Uterus (tissue), 2 donors: ENCODE measurements at regions not wholly inside any gene's neighbourhood (a gene's known extent, or its start where the extent isn't known, plus 50 kb on each side); places are given as distances from the start of the nearest gene placed in this dataset.

Experiments used
- POLR2A ChIP-seq, 2 donors: fragments of 450-650 bp; IDR thresholded peaks; one replicate each; pipeline ENCODE4 v1.6.1; 2016; ENCODE audit warnings: antibody characterized with exemption in 2 of 2, mild to moderate bottlenecking in 1 of 2, moderate library complexity in 1 of 2
- TF ChIP-seq, protein P1 (sequence below), 4 experiments: fragments of 200-600 bp in 2 of 4; fragments of 450-650 bp in 2 of 4; sonication (generic) in 2 of 4; IDR thresholded peaks; one replicate each; pipeline ENCODE4 v1.5.1; 2016 to 2019; ENCODE audit warnings: antibody characterized with exemption in 4 of 4, mild to moderate bottlenecking in 2 of 4, moderate library complexity in 1 of 4

DNA sequence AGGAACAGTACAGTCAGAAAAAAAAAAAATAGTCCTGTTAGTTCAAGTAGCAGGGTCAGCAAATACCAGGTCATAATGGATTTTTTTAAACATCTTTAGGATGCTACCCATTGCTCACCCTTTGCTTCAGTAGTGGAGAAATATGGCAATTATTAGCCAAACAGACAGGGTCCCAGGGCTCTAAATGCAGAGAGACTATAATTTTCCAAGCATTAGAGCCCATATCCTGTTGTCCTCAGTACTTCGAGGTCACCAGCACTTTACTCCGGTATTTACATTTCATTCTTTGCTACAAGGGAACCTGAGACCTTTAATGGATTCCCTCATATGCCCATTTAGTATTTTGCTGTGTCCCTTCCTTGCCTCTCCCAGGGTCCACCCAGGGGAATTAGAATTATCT is 1562.9 kb upstream of the TENM3 start:
- TF ChIP-seq, protein P1, sequence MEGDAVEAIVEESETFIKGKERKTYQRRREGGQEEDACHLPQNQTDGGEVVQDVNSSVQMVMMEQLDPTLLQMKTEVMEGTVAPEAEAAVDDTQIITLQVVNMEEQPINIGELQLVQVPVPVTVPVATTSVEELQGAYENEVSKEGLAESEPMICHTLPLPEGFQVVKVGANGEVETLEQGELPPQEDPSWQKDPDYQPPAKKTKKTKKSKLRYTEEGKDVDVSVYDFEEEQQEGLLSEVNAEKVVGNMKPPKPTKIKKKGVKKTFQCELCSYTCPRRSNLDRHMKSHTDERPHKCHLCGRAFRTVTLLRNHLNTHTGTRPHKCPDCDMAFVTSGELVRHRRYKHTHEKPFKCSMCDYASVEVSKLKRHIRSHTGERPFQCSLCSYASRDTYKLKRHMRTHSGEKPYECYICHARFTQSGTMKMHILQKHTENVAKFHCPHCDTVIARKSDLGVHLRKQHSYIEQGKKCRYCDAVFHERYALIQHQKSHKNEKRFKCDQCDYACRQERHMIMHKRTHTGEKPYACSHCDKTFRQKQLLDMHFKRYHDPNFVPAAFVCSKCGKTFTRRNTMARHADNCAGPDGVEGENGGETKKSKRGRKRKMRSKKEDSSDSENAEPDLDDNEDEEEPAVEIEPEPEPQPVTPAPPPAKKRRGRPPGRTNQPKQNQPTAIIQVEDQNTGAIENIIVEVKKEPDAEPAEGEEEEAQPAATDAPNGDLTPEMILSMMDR (IDR thresholded peaks at IDR 0.05), result no peak
- TF ChIP-seq POLR2A (IDR thresholded peaks at IDR 0.05), result no peak
